HG02610 (cell line): ENCODE measurements at regions not wholly inside any gene's neighbourhood (a gene's known extent, or its start where the extent isn't known, plus 50 kb on each side); places are given as distances from the start of the nearest gene placed in this dataset.
"Not testable (repeated sequence)": the region's sequence is repeated elsewhere in the genome, so short reads cannot be mapped to it uniquely, and the experiment has no call there.

Experiments
- ATAC-seq: cut with Tn5 transposase; IDR thresholded peaks from one replicate; pipeline ENCODE4 v1.9.1; 2021; ENCODE audit warnings: mild to moderate bottlenecking, moderate library complexity; ENCODE audit not compliant: unreplicated experiment

DNA sequence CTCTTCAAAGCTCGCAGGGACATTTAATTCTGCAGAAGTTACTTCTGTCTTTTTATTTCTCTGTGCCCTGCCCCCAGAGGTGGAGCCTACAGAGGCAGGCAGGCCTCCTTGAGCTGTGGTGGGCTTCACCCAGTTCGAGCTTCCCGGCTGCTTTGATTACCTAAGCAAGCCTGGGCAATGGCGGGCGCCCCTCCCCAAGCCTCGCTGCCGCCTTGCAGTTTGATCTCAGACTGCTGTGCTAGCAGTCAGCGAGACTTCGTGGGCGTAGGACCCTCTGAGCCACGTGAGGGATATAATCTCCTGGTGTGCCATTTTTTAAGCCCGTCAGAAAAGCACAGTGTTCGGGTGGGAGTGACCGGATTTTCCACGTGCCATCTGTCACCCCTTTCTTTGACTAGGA is 1322.9 kb upstream of the ACO1 start:
- not testable (repeated sequence) for ATAC-seq

GRCh38 chr9:31065691-31066090 is 1318.8 kb upstream of the ACO1 start:
- ATAC-seq = no peak

DNA sequence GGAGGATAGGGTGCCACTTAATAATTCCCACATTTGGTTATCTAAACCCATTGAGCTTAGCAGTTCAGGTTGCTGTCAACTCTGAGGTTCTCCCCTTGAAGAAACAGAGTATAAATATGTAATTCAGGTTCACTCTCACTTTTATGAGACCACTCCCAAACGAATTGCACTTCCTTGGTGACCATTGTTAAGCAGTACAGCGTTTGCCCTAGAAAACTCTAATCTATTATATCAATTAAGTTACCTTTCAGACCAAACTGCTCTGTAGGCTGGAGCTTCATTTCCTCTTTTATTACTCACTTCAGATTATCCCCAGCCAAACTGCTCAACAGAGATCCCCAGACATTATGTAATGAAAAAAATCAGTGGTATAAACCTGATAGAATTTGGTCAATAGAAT is 1317.0 kb upstream of the ACO1 start:
- no peak for ATAC-seq

- no peak for ATAC-seq
Measured at GRCh38 chr9:31071606-31072286, 1312.7 kb upstream of the ACO1 start.

DNA sequence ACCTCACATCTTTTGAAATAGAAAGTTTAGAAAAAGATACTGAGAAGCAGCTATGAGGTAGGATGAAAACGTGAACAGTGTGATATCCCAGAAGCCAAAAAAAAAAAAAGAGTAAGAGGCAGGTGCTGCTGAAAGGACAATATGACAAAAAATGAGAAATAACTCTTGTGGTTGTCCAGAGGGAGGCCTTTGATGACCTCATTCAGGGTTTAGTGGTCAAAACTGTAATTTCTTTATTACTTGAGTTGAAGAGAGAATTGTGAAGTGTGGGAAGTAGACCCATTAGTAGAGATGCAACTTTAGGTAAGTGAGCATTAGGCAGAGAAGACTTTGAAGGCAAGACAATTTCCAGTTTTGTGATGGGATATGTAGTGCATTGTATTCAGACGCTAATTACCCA is 1306.3 kb upstream of the ACO1 start:
- peak; percentile 92 for ATAC-seq

GRCh38 chr9:31084350-31084749 is 1300.1 kb upstream of the ACO1 start:
- ATAC-seq = no peak

- peak; percentile 72 for ATAC-seq
Measured at GRCh38 chr9:31089549-31090221, 1294.8 kb upstream of the ACO1 start.

DNA sequence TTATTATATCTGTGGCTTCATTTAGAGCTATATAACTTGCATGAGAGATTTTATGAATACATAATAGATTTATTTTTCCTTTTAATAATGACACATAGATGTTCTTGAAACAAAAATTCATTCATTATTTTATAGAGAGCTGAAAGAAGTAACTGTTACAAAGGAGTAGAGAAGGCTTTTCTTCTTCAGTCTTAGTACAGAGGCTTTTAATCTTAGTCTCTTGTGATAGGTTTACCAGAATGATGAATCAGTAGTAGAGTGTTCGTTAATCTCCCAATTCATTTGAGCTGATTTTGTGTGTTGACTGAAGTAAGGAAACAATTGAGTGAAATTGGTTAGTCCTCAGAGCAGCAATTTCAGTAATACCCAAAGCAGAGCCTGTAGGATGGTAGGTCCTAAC is 1284.1 kb upstream of the ACO1 start:
- no peak for ATAC-seq

DNA sequence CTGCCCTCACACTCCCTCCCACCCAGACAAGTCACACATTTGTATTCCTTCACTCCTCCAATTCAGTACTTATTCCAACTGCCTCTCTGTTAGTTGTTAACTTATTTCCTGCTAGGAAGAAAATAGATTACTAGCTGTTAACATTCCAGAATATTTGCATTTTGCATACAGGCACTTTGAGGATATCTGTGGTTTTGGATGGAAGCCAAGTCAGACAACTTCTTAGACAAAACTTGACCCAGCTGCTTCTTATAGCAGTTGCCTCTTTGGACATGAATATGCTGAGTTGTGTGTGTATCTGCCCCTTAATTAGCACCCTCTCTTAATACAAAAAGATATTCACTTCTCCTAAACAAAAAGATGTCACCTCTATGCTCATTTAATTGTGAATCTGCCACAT is 1280.6 kb upstream of the ACO1 start:
- ATAC-seq = no peak

- no peak for ATAC-seq
Measured at GRCh38 chr9:31104249-31104648, 1280.2 kb upstream of the ACO1 start.

- ATAC-seq = no peak
Measured at GRCh38 chr9:31112491-31112890, 1272.0 kb upstream of the ACO1 start.

DNA sequence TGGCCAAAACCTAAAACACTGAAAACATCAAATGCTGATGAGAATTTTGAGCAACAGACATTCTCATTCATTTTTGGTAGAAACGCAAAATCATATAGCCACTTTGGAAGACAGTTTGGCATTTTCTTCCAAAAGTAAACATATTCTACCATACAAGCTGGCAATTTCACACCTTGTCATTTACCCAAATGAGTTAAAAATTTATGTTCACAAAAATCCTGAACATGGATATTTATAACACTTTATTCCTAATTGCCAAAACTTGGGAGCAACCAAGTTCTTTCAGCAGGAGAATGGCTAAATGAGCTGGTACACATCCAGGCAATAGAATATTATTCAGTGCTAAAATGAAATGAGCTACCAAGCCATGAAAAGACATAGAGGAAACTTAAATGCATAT is 1270.1 kb upstream of the ACO1 start:
- no peak for ATAC-seq

- ATAC-seq = peak; percentile 91
Measured at GRCh38 chr9:31119890-31120454, 1264.5 kb upstream of the ACO1 start.

- no peak for ATAC-seq
Measured at GRCh38 chr9:31124389-31124788, 1260.1 kb upstream of the ACO1 start.

DNA sequence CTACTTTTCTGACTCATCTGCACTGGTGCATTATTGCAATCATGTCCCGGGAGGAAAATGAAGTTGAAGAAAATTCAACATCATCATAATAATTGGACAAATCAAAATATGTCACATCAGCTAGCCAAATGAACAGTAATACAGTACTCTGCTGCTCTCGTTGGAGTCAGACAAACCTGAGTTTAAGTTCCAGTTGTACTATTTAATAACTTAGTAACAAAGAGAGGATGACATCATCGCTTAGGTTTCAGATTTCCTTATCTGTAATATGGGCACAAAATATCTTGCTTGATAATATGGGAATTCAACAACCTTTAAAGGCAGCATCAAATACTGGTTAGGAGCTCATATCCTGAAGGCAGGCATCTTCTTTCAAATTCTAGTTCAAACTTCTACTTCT is 1248.9 kb upstream of the ACO1 start:
- ATAC-seq = no peak

DNA sequence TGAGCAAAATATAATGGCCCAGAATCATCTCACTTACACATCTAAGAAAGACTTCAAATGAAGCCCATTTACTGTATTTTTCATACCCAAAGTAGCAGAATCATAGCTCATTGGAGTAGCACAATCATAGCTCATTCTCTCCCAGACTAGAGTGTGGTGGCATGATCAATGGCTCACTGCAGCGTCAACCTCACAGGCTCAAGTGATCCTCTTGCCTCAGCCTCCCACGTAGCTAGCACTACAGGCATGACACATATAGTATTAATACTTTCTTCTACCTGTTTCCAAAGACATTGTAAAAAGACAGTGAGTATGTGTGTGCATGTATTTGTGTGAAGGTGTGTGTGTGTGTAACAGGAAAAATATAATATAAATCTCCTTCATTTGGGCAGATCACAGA is 1247.9 kb upstream of the ACO1 start:
- no peak for ATAC-seq

- no peak for ATAC-seq
Measured at GRCh38 chr9:31137176-31138160, 1247.0 kb upstream of the ACO1 start.

DNA sequence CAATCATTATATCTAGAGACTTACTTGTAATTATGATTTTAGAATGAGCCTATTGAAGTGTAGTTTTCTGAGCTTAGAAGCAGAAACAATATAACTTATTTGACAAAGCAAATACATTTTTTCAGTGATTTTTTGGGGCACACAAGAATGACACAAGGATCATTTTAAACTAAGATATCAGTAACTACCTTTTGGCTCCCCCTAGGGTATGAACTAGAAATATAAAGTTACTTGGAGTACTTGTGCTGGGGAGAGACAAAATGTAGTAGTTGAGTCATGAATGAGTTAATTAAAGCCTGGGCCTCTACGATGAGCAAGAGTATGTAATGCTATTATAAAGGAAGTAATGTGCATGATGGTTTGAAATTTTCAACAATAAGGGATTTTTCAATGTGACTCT is 1244.1 kb upstream of the ACO1 start:
- no peak for ATAC-seq

DNA sequence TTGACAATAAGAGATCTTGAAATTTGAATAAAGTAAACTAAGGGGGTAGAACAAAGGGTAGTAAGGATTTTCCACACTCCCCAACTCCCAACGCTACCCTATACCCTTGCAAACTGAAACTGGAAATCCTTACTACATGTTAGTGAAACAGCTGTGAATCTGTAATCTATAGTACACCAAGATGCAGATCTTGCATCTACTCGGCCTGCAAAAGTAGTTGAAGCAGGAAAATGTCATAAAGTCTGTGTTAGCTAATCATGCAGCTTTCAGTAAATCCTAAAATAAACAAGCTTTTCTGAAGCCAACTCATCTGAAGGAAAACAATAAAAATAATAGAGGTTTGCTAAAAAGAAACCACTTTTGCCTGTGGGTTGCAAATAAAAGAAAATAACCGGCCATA is 1242.0 kb upstream of the ACO1 start:
- ATAC-seq = no peak

DNA sequence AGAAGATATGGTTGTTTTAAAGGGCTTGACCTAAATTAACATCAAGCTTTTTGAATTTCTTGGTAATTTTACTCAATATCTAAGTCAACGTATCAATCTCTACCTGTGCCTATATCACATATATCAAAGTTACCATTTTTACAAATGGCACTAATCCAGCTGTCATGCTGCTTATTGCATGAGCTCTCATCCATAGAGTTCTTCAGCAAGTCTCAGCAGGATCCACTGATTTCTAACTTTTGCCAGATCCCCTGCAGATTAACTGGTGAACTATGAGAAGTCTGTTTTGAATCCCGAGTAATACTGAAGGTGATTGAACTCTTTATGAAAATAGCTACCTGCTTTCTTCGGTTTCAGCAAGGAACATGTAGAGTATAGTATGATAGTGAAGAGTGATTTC is 1239.8 kb upstream of the ACO1 start:
- no peak for ATAC-seq

DNA sequence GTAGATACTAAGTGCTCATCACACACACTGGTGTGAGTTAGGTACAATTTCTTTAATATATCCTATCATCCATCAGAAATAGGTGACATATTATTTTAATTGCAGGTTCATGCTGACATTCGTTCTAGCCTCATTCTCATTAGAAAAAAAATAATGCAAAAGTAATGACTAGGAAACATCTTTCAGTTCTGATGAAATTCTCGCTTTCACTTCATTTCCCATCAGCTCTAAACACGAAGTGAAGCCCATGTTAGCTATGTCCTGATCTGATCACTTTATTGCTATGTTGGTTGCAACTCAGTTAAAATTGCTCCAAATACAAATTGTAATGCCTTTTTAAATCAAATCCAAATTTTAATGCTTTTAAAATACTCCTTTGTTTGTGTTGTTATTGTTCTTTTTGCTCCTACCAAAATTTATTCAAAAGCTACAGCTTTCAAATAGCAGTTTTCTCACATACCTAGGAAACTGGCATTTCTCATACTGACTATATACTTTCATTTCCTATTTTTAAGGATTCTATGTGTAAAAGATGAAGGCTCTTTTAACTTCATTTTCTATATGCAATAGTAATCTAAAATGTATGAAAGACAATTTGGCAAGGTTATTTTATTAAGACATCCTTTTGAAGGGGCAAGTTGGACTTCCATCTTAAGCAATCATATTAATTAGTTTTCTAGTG is 1237.8 kb upstream of the ACO1 start:
- peak; percentile 96 for ATAC-seq
